ENCODE measurements at regions not wholly inside any gene's neighbourhood (a gene's known extent, or its start where the extent isn't known, plus 50 kb on each side); places are given as distances from the start of the nearest gene placed in this dataset.

- DNase-seq: no peak
These were observed 151.3 kb upstream of the SOX9 start for GRCh38 chr17:71969500-71969899.

- no peak for DNase-seq
These were observed 150.5 kb upstream of the SOX9 start for GRCh38 chr17:71970312-71970711.

GRCh38 chr17:71974051-71974450, 146.8 kb upstream of the SOX9 start:
- no peak for DNase-seq

GRCh38 chr17:71975331-71975801, 145.5 kb upstream of the SOX9 start:
- no peak for DNase-seq

GRCh38 chr17:71976011-71976649, 144.7 kb upstream of the SOX9 start:
- DNase-seq: no peak

GRCh38 chr17:71978435-71978834, 142.4 kb upstream of the SOX9 start:
- DNase-seq: no peak

- no peak for DNase-seq
These were observed 140.6 kb upstream of the SOX9 start for GRCh38 chr17:71980171-71980570.

GRCh38 chr17:71983828-71984227, 137.0 kb upstream of the SOX9 start:
- DNase-seq: no peak

GRCh38 chr17:71985111-71986039, 135.4 kb upstream of the SOX9 start:
- DNase-seq: no peak

- no peak for DNase-seq
These were observed 133.9 kb upstream of the SOX9 start for GRCh38 chr17:71986886-71987285.

GRCh38 chr17:71987634-71988033, 133.2 kb upstream of the SOX9 start:
- DNase-seq: no peak

- DNase-seq: no peak
These were observed 131.7 kb upstream of the SOX9 start for GRCh38 chr17:71989117-71989516.

- no peak for DNase-seq
These were observed 127.5 kb upstream of the SOX9 start for GRCh38 chr17:71993363-71993762.

GRCh38 chr17:71995590-71995989, 125.2 kb upstream of the SOX9 start:
- DNase-seq: no peak

GRCh38 chr17:72004011-72004427, 116.8 kb upstream of the SOX9 start:
- DNase-seq: no peak

- no peak for DNase-seq
These were observed 116.0 kb upstream of the SOX9 start for GRCh38 chr17:72004611-72005331.

- DNase-seq: no peak
These were observed 115.3 kb upstream of the SOX9 start for GRCh38 chr17:72005332-72006163.

- no peak for DNase-seq
These were observed 112.5 kb upstream of the SOX9 start for GRCh38 chr17:72008236-72008876.

- DNase-seq: no peak
These were observed 109.3 kb upstream of the SOX9 start for GRCh38 chr17:72011561-72011960.

GRCh38 chr17:72021417-72022041, 99.3 kb upstream of the SOX9 start:
- no peak for DNase-seq
